ENCODE measurements at regions not wholly inside any gene's neighbourhood (a gene's known extent, or its start where the extent isn't known, plus 50 kb on each side); places are given as distances from the start of the nearest gene placed in this dataset.
A peak's percentile ranks its signal among the peaks of the same experiment; 100 is the strongest.

GRCh38 chr3:188954590-188955208 is 217.1 kb upstream of the TPRG1 start:
- no peaks in the 10 kb centered on the region for H3K9me3 ChIP-seq
- 31% methylated on average over 3 of the region's 3 CpGs for WGBS
- peak; percentile 76 for DNase-seq (ENCODE audit: low spot score)
- H3K4me1 ChIP-seq (replicated peaks), result no peaks in the 10 kb centered on the region
- H3K27me3 ChIP-seq (replicated peaks; ENCODE audit: insufficient read depth), result no peaks in the 10 kb centered on the region
- no peak overlapping the region for H3K4me3 ChIP-seq
- H3K36me3 ChIP-seq, result no peaks in the 10 kb centered on the region
- no peak overlapping the region for H3K27ac ChIP-seq
- TF ChIP-seq POLR2A (IDR thresholded peaks at IDR 0.05) (no peak), CTCF (IDR thresholded peaks at IDR 0.05) (peak; percentile 83 to 97 (median 94)), POLR2AphosphoS5 (IDR thresholded peaks at IDR 0.05) (peak; percentile 81)
- intact Hi-C loops (cut with DNase I), result loop anchor here (1.0 to 5.0 kb wide), 2 partner anchors 193 to 1212 kb away; no protein-coding TSS in a partner anchor

- Histone ChIP-seq H3K4me1 (replicated peaks) (no peaks in the 10 kb centered on the region), H3K36me3 (no peaks in the 10 kb centered on the region), H3K27ac (no peak overlapping the region), H3K27me3 (replicated peaks; ENCODE audit: insufficient read depth) (no peaks in the 10 kb centered on the region), H3K4me3 (no peak overlapping the region), H3K9me3 (no peaks in the 10 kb centered on the region)
- intact Hi-C loops (cut with DNase I), result loop anchor here (5.0 kb wide), 1 partner anchor 191 kb away; no protein-coding TSS in a partner anchor
- TF ChIP-seq POLR2AphosphoS5 (IDR thresholded peaks at IDR 0.05) (no peak), POLR2A (IDR thresholded peaks at IDR 0.05) (no peak), CTCF (IDR thresholded peaks at IDR 0.05) (no peak)
- 46% methylated on average over 4 of the region's 4 CpGs for WGBS
- no peak for DNase-seq (ENCODE audit: low spot score)
Measured at GRCh38 chr3:188955919-188956318, 215.9 kb upstream of the TPRG1 start.

- WGBS, result 47% methylated on average over 8 of the region's 8 CpGs
- peak; percentile 72 to 79 (median 74) for TF ChIP-seq CTCF (IDR thresholded peaks at IDR 0.05)
- TF ChIP-seq POLR2A (IDR thresholded peaks at IDR 0.05), result no peak
- TF ChIP-seq POLR2AphosphoS5 (IDR thresholded peaks at IDR 0.05), result peak; percentile 38
- no peaks in the 10 kb centered on the region for H3K27me3 ChIP-seq (replicated peaks; ENCODE audit: insufficient read depth)
- peak; percentile 28 for DNase-seq (ENCODE audit: low spot score)
- no peaks in the 10 kb centered on the region for H3K36me3 ChIP-seq
- H3K9me3 ChIP-seq, result no peaks in the 10 kb centered on the region
- H3K4me3 ChIP-seq, result no peak overlapping the region
- intact Hi-C loops (cut with DNase I), result loop anchor here (5.0 kb wide), 1 partner anchor 190 kb away; no protein-coding TSS in a partner anchor
- no peaks in the 10 kb centered on the region for H3K4me1 ChIP-seq (replicated peaks)
- H3K27ac ChIP-seq, result no peak overlapping the region
Measured at GRCh38 chr3:188956839-188957489, 214.8 kb upstream of the TPRG1 start.

GRCh38 chr3:188959013-188959412 is 212.8 kb upstream of the TPRG1 start:
- intact Hi-C loops (cut with DNase I), result loop anchor here (5.0 kb wide), 1 partner anchor 188 kb away; no protein-coding TSS in a partner anchor

More at GRCh38 chr3:188959013-188959412, 212.8 kb upstream of the TPRG1 start:
- no peak for TF ChIP-seq POLR2AphosphoS5 (IDR thresholded peaks at IDR 0.05)
- no peak for TF ChIP-seq CTCF (IDR thresholded peaks at IDR 0.05)
- TF ChIP-seq POLR2A (IDR thresholded peaks at IDR 0.05), result no peak
- 74% methylated on average over 1 of the region's 1 CpG for WGBS
- H3K27me3 ChIP-seq (replicated peaks; ENCODE audit: insufficient read depth), result no peaks in the 10 kb centered on the region
- H3K27ac ChIP-seq, result no peak overlapping the region
- DNase-seq (ENCODE audit: low spot score), result no peak
- H3K36me3 ChIP-seq, result no peaks in the 10 kb centered on the region
- no peak overlapping the region for H3K4me3 ChIP-seq
- H3K9me3 ChIP-seq, result no peaks in the 10 kb centered on the region
- H3K4me1 ChIP-seq (replicated peaks), result no peaks in the 10 kb centered on the region
